Activated CD4-positive, alpha-beta T cell treated with anti-CD3 and anti-CD28 coated beads, Interleukin-2, amount 10 ng/mL, durations not matched to agents 24 days and 14 days (primary cell): ENCODE measurements at regions not wholly inside any gene's neighbourhood (a gene's known extent, or its start where the extent isn't known, plus 50 kb on each side); places are given as distances from the start of the nearest gene placed in this dataset.

Experiments used
- DNase-seq: peaks from one replicate; pipeline ENCODE4 v3.0.0; 2022
- H3K27ac Mint-ChIP-seq: one replicate; pipeline ENCODE4 v1.8.0; 2022; ENCODE audit warnings: mild to moderate bottlenecking, mixed read lengths
- H3K27me3 Mint-ChIP-seq: one replicate; pipeline ENCODE4 v1.8.0; 2022; ENCODE audit warnings: mixed read lengths
- H3K36me3 Mint-ChIP-seq: one replicate; pipeline ENCODE4 v1.8.0; 2022; ENCODE audit warnings: low read depth, mild to moderate bottlenecking, mixed read lengths
- H3K4me1 Mint-ChIP-seq: one replicate; pipeline ENCODE4 v1.8.0; 2021; ENCODE audit warnings: mixed read lengths
- H3K4me3 Mint-ChIP-seq: one replicate; pipeline ENCODE4 v1.8.0; 2022; ENCODE audit warnings: mild to moderate bottlenecking, moderate library complexity, mixed read lengths
- H3K9me3 Mint-ChIP-seq: one replicate; pipeline ENCODE4 v1.8.0; 2021; ENCODE audit warnings: mixed read lengths
- intact Hi-C: fragments of 100-400 bp; cut with micrococcal nuclease; formaldehyde crosslinking; loops from one replicate; pipeline ENCODE4 v1.15.1; 2023

GRCh38 chr4:116389139-116389538 is 696.2 kb downstream of the TRAM1L1 start:
- H3K9me3 Mint-ChIP-seq: no peaks in the 10 kb centered on the region
- intact Hi-C loops: no loop called here
- H3K27me3 Mint-ChIP-seq: no peaks in the 10 kb centered on the region
- DNase-seq: no peak
- no peak overlapping the region for H3K27ac Mint-ChIP-seq
- no peaks in the 10 kb centered on the region for H3K36me3 Mint-ChIP-seq
- no peaks in the 10 kb centered on the region for H3K4me1 Mint-ChIP-seq
- H3K4me3 Mint-ChIP-seq: no peak overlapping the region

- Mint-ChIP-seq H3K9me3 (no peaks in the 10 kb centered on the region), H3K4me1 (no peaks in the 10 kb centered on the region), H3K27me3 (no peaks in the 10 kb centered on the region), H3K27ac (no peak overlapping the region), H3K4me3 (no peak overlapping the region), H3K36me3 (no peaks in the 10 kb centered on the region)
- no peak for DNase-seq
- intact Hi-C loops: no loop called here
Observed at GRCh38 chr4:116387937-116388474, 697.4 kb downstream of the TRAM1L1 start.

- Mint-ChIP-seq H3K4me3 (no peak overlapping the region), H3K36me3 (no peaks in the 10 kb centered on the region), H3K9me3 (no peaks in the 10 kb centered on the region), H3K4me1 (no peaks in the 10 kb centered on the region), H3K27me3 (no peaks in the 10 kb centered on the region), H3K27ac (no peak overlapping the region)
- no peak for DNase-seq
- intact Hi-C loops: no loop called here
Observed at GRCh38 chr4:116386856-116387255, 698.5 kb downstream of the TRAM1L1 start.

- Mint-ChIP-seq H3K4me1 (no peaks in the 10 kb centered on the region), H3K4me3 (no peak overlapping the region), H3K27ac (no peak overlapping the region), H3K36me3 (no peaks in the 10 kb centered on the region), H3K9me3 (no peaks in the 10 kb centered on the region), H3K27me3 (no peaks in the 10 kb centered on the region)
- DNase-seq: no peak
- intact Hi-C loops: no loop called here
Observed at GRCh38 chr4:116385583-116385982, 699.8 kb downstream of the TRAM1L1 start.

GRCh38 chr4:116374815-116375214 is 710.6 kb downstream of the TRAM1L1 start:
- no peaks in the 10 kb centered on the region for H3K36me3 Mint-ChIP-seq
- DNase-seq: no peak
- H3K27me3 Mint-ChIP-seq: no peaks in the 10 kb centered on the region
- H3K4me1 Mint-ChIP-seq: no peaks in the 10 kb centered on the region
- H3K27ac Mint-ChIP-seq: no peak overlapping the region
- no peaks in the 10 kb centered on the region for H3K9me3 Mint-ChIP-seq
- no peak overlapping the region for H3K4me3 Mint-ChIP-seq
- intact Hi-C loops: no loop called here

GRCh38 chr4:116362583-116362982 is 722.8 kb downstream of the TRAM1L1 start:
- Mint-ChIP-seq H3K4me3 (no peak overlapping the region), H3K4me1 (no peaks in the 10 kb centered on the region), H3K36me3 (no peaks in the 10 kb centered on the region), H3K9me3 (no peaks in the 10 kb centered on the region), H3K27me3 (no peaks in the 10 kb centered on the region), H3K27ac (no peak overlapping the region)
- intact Hi-C loops: no loop called here
- no peak for DNase-seq

GRCh38 chr4:116361790-116362189 is 723.6 kb downstream of the TRAM1L1 start:
- intact Hi-C loops: no loop called here
- Mint-ChIP-seq H3K36me3 (no peaks in the 10 kb centered on the region), H3K27ac (no peak overlapping the region), H3K9me3 (no peaks in the 10 kb centered on the region), H3K27me3 (no peaks in the 10 kb centered on the region), H3K4me3 (no peak overlapping the region), H3K4me1 (no peaks in the 10 kb centered on the region)
- no peak for DNase-seq

GRCh38 chr4:116358633-116359222 is 726.6 kb downstream of the TRAM1L1 start:
- Mint-ChIP-seq H3K4me1 (no peaks in the 10 kb centered on the region), H3K27me3 (no peaks in the 10 kb centered on the region), H3K4me3 (no peak overlapping the region), H3K9me3 (no peaks in the 10 kb centered on the region), H3K36me3 (no peaks in the 10 kb centered on the region), H3K27ac (no peak overlapping the region)
- intact Hi-C loops: loop anchor here (2.0 kb wide), 2 partner anchors 1866 to 1912 kb away; no protein-coding TSS in a partner anchor
- peak; percentile 87 for DNase-seq

- intact Hi-C loops: loop anchor here (2.0 kb wide), 2 partner anchors 1867 to 1913 kb away; no protein-coding TSS in a partner anchor
- Mint-ChIP-seq H3K9me3 (no peaks in the 10 kb centered on the region), H3K4me3 (no peak overlapping the region), H3K27ac (no peak overlapping the region), H3K4me1 (no peaks in the 10 kb centered on the region), H3K36me3 (no peaks in the 10 kb centered on the region), H3K27me3 (no peaks in the 10 kb centered on the region)
- DNase-seq: no peak
Observed at GRCh38 chr4:116357758-116358157, 727.6 kb downstream of the TRAM1L1 start.

- H3K27me3 Mint-ChIP-seq: no peaks in the 10 kb centered on the region
- H3K4me1 Mint-ChIP-seq: no peaks in the 10 kb centered on the region
- DNase-seq: no peak
- H3K9me3 Mint-ChIP-seq: no peaks in the 10 kb centered on the region
- no peak overlapping the region for H3K27ac Mint-ChIP-seq
- no peak overlapping the region for H3K4me3 Mint-ChIP-seq
- intact Hi-C loops: no loop called here
- no peaks in the 10 kb centered on the region for H3K36me3 Mint-ChIP-seq
Observed at GRCh38 chr4:116346750-116347149, 738.6 kb downstream of the TRAM1L1 start.

GRCh38 chr4:116343809-116344208 is 741.6 kb downstream of the TRAM1L1 start:
- no peak for DNase-seq
- Mint-ChIP-seq H3K4me1 (no peaks in the 10 kb centered on the region), H3K9me3 (no peaks in the 10 kb centered on the region), H3K36me3 (no peaks in the 10 kb centered on the region), H3K27ac (no peak overlapping the region), H3K27me3 (no peaks in the 10 kb centered on the region), H3K4me3 (no peak overlapping the region)
- intact Hi-C loops: no loop called here

- Mint-ChIP-seq H3K27ac (no peak overlapping the region), H3K36me3 (no peaks in the 10 kb centered on the region), H3K4me1 (no peaks in the 10 kb centered on the region), H3K27me3 (no peaks in the 10 kb centered on the region), H3K4me3 (no peak overlapping the region), H3K9me3 (no peaks in the 10 kb centered on the region)
- DNase-seq: no peak
- intact Hi-C loops: no loop called here
Observed at GRCh38 chr4:116342143-116342542, 743.2 kb downstream of the TRAM1L1 start.

- no peaks in the 10 kb centered on the region for H3K4me1 Mint-ChIP-seq
- intact Hi-C loops: no loop called here
- H3K4me3 Mint-ChIP-seq: no peak overlapping the region
- no peaks in the 10 kb centered on the region for H3K9me3 Mint-ChIP-seq
- H3K27me3 Mint-ChIP-seq: no peaks in the 10 kb centered on the region
- no peaks in the 10 kb centered on the region for H3K36me3 Mint-ChIP-seq
- H3K27ac Mint-ChIP-seq: no peak overlapping the region
- no peak for DNase-seq
Observed at GRCh38 chr4:116332508-116332907, 752.9 kb downstream of the TRAM1L1 start.

- Mint-ChIP-seq H3K27me3 (no peaks in the 10 kb centered on the region), H3K4me3 (no peak overlapping the region), H3K27ac (no peak overlapping the region), H3K4me1 (no peaks in the 10 kb centered on the region), H3K36me3 (no peaks in the 10 kb centered on the region), H3K9me3 (no peaks in the 10 kb centered on the region)
- no peak for DNase-seq
- intact Hi-C loops: no loop called here
Observed at GRCh38 chr4:116328261-116328860, 757.0 kb downstream of the TRAM1L1 start.

- no peaks in the 10 kb centered on the region for H3K9me3 Mint-ChIP-seq
- no peak overlapping the region for H3K27ac Mint-ChIP-seq
- no peak for DNase-seq
- H3K27me3 Mint-ChIP-seq: no peaks in the 10 kb centered on the region
- H3K4me3 Mint-ChIP-seq: no peak overlapping the region
- intact Hi-C loops: no loop called here
- H3K4me1 Mint-ChIP-seq: no peaks in the 10 kb centered on the region
- no peaks in the 10 kb centered on the region for H3K36me3 Mint-ChIP-seq
Observed at GRCh38 chr4:116323606-116324005, 761.8 kb downstream of the TRAM1L1 start.
